ENCODE measurements at regions not wholly inside any gene's neighbourhood (a gene's known extent, or its start where the extent isn't known, plus 50 kb on each side); places are given as distances from the start of the nearest gene placed in this dataset.

DNA sequence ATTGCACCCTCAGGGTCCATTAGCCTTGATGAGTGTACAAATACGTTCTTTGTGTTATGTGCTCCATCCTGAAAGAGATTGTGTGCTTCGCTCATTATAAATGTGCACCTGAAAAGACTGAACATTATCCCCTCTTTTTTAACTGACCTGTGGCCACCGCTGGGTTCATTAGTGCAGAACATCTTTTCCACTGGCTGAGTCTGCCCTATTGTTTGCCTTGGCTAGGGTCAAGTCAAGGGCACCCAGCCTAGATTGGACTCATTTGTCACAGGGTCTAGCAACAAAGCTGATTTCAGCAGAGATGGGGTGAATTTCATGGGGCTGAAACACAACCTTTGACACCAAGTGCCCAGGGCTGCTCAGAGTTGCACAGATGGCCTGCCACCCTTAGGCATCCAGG lies 764.1 kb upstream of the ARRDC3 start:
- TF ChIP-seq, protein P1, sequence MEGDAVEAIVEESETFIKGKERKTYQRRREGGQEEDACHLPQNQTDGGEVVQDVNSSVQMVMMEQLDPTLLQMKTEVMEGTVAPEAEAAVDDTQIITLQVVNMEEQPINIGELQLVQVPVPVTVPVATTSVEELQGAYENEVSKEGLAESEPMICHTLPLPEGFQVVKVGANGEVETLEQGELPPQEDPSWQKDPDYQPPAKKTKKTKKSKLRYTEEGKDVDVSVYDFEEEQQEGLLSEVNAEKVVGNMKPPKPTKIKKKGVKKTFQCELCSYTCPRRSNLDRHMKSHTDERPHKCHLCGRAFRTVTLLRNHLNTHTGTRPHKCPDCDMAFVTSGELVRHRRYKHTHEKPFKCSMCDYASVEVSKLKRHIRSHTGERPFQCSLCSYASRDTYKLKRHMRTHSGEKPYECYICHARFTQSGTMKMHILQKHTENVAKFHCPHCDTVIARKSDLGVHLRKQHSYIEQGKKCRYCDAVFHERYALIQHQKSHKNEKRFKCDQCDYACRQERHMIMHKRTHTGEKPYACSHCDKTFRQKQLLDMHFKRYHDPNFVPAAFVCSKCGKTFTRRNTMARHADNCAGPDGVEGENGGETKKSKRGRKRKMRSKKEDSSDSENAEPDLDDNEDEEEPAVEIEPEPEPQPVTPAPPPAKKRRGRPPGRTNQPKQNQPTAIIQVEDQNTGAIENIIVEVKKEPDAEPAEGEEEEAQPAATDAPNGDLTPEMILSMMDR (IDR thresholded peaks at IDR 0.05), result no peak
- no peak for TF ChIP-seq POLR2A (IDR thresholded peaks at IDR 0.05)
